ACC112 (cell line): ENCODE measurements at regions not wholly inside any gene's neighbourhood (a gene's known extent, or its start where the extent isn't known, plus 50 kb on each side); places are given as distances from the start of the nearest gene placed in this dataset.
"Not testable (repeated sequence)": the region's sequence is repeated elsewhere in the genome, so short reads cannot be mapped to it uniquely, and the experiment has no call there.

Source experiments
- H2AFZ ChIP-seq: fragments of 200-600 bp; sonication (generic); one replicate; pipeline ENCODE4 v1.6.0; 2017; ENCODE audit warnings: antibody characterized with exemption, low read length; ENCODE audit not compliant: unreplicated experiment
- H3K27ac ChIP-seq: fragments of 200-600 bp; sonication (generic); 2 replicates; pipeline ENCODE4 v1.5.1; 2014; ENCODE audit warnings: low read depth, mild to moderate bottlenecking, antibody characterized with exemption, low read length, moderate library complexity
- H3K27me3 ChIP-seq: fragments of 200-600 bp; sonication (generic); 2 replicates; pipeline ENCODE4 v1.6.1; 2014; ENCODE audit warnings: mild to moderate bottlenecking, antibody characterized with exemption, low read length, moderate library complexity, mixed read lengths; ENCODE audit not compliant: insufficient read depth
- H3K36me3 ChIP-seq: fragments of 200-600 bp; sonication (generic); 2 replicates; pipeline ENCODE4 v1.6.1; 2016; ENCODE audit warnings: mild to moderate bottlenecking, antibody characterized with exemption, low read length, moderate library complexity, mixed read lengths; ENCODE audit not compliant: insufficient read depth
- H3K4me1 ChIP-seq: fragments of 200-600 bp; sonication (generic); one replicate; pipeline ENCODE4 v1.6.1; 2016; ENCODE audit warnings: low read length, mixed read lengths; ENCODE audit not compliant: insufficient read depth, unreplicated experiment, control insufficient read depth
- H3K4me3 ChIP-seq: fragments of 200-600 bp; sonication (generic); 2 replicates; pipeline ENCODE4 v1.5.1; 2014; ENCODE audit warnings: mild to moderate bottlenecking, low read depth, low read length
- H3K79me2 ChIP-seq: fragments of 200-600 bp; sonication (generic); one replicate; pipeline ENCODE4 v1.6.0; 2016; ENCODE audit warnings: low read length; ENCODE audit not compliant: control insufficient read depth, unreplicated experiment, insufficient read depth

DNA sequence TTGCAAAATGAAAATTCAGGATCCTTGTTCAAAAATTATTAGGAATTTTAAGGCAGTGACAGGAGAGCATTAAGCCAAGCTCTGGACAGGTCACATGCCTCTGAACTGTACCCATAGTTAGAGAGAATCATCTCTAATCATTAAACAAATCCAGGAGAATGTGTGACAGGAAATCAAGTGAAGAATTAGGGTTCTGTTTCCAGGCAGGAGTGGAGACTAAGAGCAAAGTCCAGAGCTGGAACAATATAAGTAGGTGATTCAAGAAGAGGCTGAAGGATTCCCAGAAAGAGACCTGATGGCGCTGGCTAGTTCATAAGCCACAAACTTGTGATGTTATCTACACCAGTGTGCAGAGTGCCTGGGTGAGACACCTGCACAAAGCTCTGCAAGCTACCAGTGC lies 104.6 kb upstream of the PRKG2 start:
- no peak overlapping the region for H3K4me3 ChIP-seq
- no peaks in the 10 kb centered on the region for H3K36me3 ChIP-seq
- no peaks in the 10 kb centered on the region for H3K79me2 ChIP-seq
- H3K27me3 ChIP-seq = no peaks in the 10 kb centered on the region
- H2AFZ ChIP-seq = no peak overlapping the region
- peaks cover 9% of the 10 kb centered on the region for H3K4me1 ChIP-seq
- H3K27ac ChIP-seq = no peak overlapping the region

DNA sequence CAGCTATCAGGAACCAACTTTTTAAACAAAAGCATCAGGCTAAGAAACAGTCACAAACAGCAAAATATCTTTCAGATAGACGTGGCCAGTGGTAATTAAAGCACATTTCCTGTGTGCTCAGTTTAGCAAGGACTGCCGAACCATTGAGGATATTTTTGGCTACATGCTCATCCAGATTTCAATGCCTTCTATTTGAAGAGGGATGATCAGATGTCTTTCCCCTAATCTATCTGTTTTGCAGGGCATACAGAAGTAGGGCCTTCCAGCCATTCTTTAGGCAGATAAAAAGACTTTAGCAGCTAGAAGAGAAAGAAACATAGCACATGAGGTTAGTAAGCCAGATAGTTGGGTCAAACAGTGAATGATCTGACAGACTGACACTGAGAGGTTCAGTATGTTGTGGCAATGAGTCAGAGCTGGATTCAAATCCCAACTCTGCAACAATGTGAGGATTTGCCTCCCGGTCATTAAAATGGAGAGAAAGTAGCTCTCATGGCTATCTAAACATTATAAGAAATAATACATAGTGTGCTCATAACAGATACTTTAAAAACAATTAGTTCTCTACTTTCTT lies 100.0 kb upstream of the PRKG2 start:
- Histone ChIP-seq H3K36me3 (no peaks in the 10 kb centered on the region), H3K27ac (peak overlapping the region; percentile 75), H2AFZ (peak overlapping the region; percentile 97), H3K4me3 (peak overlapping the region; percentile 52; the same call in 1 of the 2 replicates), H3K27me3 (no peaks in the 10 kb centered on the region), H3K4me1 (peaks cover 14% of the 10 kb centered on the region), H3K79me2 (no peaks in the 10 kb centered on the region)

DNA sequence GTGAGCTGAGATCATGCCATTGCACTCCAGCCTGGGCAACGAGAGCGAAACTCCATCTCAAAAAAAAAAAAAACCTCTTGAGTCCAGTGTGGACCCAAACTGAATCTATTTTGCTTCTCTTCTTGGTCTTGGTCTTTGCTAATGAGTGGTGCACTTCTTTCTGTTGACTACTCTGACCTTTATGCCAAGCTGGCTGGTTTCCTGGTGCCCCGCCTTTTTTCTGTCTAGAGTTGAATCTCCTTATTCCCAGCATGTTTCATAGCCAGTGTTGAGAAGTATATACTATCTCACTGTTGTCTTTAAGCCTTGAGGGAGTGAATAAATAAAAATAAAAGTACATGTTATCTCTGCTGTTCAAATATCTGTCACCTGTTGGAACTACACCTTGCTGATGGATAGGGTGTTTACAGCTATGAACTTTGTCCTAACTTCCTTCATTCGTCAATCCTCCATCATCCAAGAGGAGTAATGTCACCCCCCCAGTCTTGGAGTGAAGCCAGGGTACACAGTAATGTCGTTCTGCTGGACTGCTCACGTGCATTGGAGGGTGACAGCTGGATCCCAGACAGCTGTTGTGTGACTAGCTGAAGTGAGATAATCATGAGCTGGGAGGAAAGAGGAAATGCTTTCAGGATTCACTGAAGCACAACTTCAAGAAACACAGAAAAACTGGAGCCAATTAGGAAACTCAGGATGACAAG lies 99.3 kb upstream of the PRKG2 start:
- no peaks in the 10 kb centered on the region for H3K79me2 ChIP-seq
- H3K36me3 ChIP-seq = no peaks in the 10 kb centered on the region
- H3K4me3 ChIP-seq = peak overlapping the region; percentile 52; the same call in 1 of the 2 replicates
- peak overlapping the region; percentile 75 for H3K27ac ChIP-seq
- peaks cover 14% of the 10 kb centered on the region for H3K4me1 ChIP-seq
- H3K27me3 ChIP-seq = no peaks in the 10 kb centered on the region
- H2AFZ ChIP-seq = peak overlapping the region; percentile 97

DNA sequence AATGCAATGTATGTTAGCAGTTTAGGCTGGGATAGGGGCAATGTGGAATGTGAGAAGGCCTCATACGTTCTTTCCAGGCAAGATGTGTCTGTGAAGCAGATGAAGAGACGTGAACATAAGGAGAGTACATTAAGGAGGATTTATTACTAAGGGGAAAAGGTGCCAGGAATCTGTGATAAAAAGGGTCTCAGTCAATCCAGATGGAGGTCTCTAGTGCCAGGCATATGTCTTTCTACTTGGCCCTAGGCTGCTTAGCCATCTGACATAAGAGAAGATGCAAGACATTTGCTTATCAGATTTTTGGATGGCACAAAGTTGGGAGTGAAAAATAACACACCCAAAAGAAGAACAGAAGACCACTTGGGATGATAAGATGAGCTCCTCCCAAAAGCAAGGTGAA lies 93.0 kb upstream of the PRKG2 start:
- no peaks in the 10 kb centered on the region for H3K4me1 ChIP-seq
- no peaks in the 10 kb centered on the region for H3K36me3 ChIP-seq
- no peaks in the 10 kb centered on the region for H3K79me2 ChIP-seq
- no peak overlapping the region for H3K27ac ChIP-seq
- no peak overlapping the region for H2AFZ ChIP-seq
- H3K4me3 ChIP-seq = no peak overlapping the region
- H3K27me3 ChIP-seq = no peaks in the 10 kb centered on the region

DNA sequence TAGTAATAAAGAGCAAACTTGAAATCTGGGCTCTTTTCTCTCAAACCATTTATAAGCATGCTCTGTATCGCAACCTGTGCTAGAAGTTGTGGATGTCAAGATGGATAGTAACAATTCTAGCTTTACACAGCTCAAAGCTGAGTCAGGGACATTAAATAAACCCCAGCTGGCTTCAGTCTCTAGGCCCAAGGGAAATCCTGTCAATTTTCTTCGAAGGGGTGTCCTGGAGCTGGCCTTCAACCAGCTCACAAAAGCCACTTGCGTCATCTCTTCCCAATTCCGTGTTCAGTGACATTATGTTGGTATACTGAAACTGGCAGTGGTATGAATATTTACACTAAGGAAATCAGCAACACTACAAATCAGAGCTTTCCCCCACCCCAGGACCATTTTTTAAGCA lies 89.8 kb upstream of the PRKG2 start:
- H3K79me2 ChIP-seq = no peaks in the 10 kb centered on the region
- no peak overlapping the region for H3K27ac ChIP-seq
- no peaks in the 10 kb centered on the region for H3K4me1 ChIP-seq
- no peaks in the 10 kb centered on the region for H3K36me3 ChIP-seq
- H3K4me3 ChIP-seq = no peak overlapping the region
- H2AFZ ChIP-seq = no peak overlapping the region
- peaks cover 2% of the 10 kb centered on the region; the same call in 1 of the 2 replicates for H3K27me3 ChIP-seq

DNA sequence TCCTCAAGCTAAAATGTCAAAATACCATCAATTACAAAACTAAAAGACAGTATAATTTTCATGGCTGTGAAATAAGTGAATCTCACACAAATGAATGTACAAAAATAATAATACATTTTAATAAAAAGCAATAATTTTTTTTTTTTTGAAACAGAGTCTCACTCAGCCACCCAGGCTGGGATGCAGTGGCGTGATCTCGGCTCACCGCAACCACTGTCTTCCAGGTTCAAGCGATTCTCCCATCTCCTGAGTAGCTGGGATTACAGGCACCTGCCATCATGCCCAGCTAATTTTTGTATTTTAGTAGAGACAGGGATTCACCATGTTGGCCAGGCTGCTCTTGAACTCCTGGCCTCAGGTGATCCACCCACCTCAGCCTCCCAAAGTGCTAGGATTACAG lies 85.3 kb upstream of the PRKG2 start:
- not testable (repeated sequence) for H3K27ac ChIP-seq, H2AFZ ChIP-seq, H3K4me1 ChIP-seq, H3K27me3 ChIP-seq, H3K79me2 ChIP-seq, H3K36me3 ChIP-seq, H3K4me3 ChIP-seq

DNA sequence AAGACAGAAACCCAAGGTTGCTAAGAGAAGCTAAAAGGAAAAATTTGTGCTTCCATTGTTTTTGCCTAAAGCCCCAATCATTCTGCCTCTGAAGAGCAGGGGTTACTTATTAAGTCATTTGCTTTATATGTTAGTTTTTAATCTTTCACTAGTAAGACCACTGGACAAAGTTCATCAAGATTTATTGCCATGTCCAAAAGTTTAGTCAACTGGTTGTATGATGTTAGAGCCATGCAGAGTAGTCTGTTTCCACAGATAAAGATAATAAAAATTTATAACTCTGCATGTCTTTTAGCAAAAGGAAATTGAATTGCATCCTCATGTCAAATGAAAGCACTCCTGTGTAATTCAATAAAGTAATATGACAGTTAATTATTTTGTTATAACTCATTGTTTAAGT lies 75.8 kb upstream of the PRKG2 start:
- H3K4me1 ChIP-seq = no peaks in the 10 kb centered on the region
- H3K27ac ChIP-seq = no peak overlapping the region
- no peaks in the 10 kb centered on the region for H3K36me3 ChIP-seq
- H2AFZ ChIP-seq = no peak overlapping the region
- no peaks in the 10 kb centered on the region for H3K27me3 ChIP-seq
- H3K4me3 ChIP-seq = no peak overlapping the region
- no peaks in the 10 kb centered on the region for H3K79me2 ChIP-seq

DNA sequence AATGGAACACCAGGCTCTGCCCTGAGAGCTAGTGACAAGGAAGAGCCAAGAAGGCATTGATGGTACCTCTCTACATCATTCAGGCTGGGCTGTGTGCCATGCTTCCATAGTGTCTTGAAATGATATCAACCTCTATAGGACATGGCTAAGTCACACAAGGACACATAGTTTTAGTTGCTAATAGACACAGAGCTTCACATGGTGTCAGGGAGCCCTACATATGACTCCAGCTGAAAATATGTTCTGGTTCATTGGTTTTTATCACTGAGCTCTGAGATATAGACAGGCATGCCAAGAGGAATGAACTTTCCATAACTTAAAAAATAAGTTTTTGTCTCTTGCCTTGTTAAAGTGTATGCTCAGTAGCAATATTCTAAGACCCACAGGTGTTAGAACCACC lies 72.1 kb upstream of the PRKG2 start:
- Histone ChIP-seq H3K4me1 (no peaks in the 10 kb centered on the region), H3K27ac (no peak overlapping the region), H3K79me2 (no peaks in the 10 kb centered on the region), H2AFZ (no peak overlapping the region), H3K4me3 (no peak overlapping the region), H3K36me3 (no peaks in the 10 kb centered on the region), H3K27me3 (no peaks in the 10 kb centered on the region)

DNA sequence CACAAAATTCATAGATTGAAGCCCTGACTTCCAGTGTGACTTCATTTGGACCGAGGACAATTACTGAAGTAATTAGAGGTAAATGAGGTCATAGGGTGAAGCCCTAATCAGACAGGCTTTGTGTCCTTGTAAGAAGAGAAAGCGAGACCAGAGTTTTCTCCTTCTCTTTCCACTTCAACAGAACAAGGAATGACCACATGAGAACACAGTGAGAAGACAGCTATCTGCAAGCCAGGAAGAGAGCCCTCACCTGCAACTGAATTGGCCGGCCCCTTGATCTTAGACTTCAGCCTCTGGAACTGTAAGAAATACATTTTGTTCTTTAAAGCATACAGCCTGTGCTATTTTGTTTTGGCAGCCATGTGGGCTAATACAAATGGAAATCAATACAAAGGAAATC lies 67.1 kb upstream of the PRKG2 start:
- H3K36me3 ChIP-seq = no peaks in the 10 kb centered on the region
- H2AFZ ChIP-seq = no peak overlapping the region
- H3K4me3 ChIP-seq = no peak overlapping the region
- no peaks in the 10 kb centered on the region for H3K4me1 ChIP-seq
- H3K79me2 ChIP-seq = no peaks in the 10 kb centered on the region
- H3K27me3 ChIP-seq = no peaks in the 10 kb centered on the region
- no peak overlapping the region for H3K27ac ChIP-seq

DNA sequence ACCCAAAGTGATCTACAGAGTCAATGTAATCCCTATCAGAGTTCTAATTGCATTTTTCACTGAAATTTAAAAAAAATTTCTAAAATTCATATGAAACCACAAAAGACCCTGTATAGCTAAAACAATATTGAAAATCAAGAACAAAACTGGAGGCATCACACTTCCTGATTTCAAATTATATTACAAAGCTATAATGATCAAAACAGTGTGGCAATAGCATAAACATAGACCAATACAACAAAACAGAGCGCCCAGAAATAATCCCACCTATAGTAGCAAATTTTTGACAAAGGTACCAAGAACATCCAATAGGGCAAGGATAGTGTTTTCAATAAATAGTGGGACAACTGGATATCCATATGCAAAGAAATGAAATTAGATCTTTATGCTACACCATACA lies 59.4 kb upstream of the PRKG2 start:
- no peaks in the 10 kb centered on the region for H3K27me3 ChIP-seq
- no peaks in the 10 kb centered on the region for H3K36me3 ChIP-seq
- H3K27ac ChIP-seq = no peak overlapping the region
- H3K79me2 ChIP-seq = no peaks in the 10 kb centered on the region
- no peak overlapping the region for H3K4me3 ChIP-seq
- no peak overlapping the region for H2AFZ ChIP-seq
- no peaks in the 10 kb centered on the region for H3K4me1 ChIP-seq

DNA sequence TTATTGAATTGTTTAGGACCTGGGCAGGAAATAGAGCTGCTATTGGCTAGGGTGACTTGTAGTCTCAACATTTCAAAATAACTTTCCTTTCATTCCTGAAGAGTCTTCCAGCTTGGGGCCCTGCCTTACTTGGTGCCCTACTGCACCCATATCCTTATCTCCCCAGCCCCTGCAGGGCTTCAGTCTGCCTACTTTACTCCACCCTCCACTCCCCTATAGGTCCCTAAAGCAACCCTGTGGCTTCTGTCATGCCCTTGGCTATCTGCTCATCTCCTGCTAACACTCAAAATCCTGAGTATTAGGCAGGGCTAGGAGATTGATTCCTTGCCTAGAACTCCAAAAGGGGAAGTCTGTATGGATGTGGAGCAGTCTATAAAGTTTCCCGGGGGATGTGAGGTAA lies 57.6 kb upstream of the PRKG2 start:
- no peak overlapping the region for H3K4me3 ChIP-seq
- no peak overlapping the region for H2AFZ ChIP-seq
- H3K27me3 ChIP-seq = no peaks in the 10 kb centered on the region
- no peaks in the 10 kb centered on the region for H3K36me3 ChIP-seq
- H3K27ac ChIP-seq = no peak overlapping the region
- no peaks in the 10 kb centered on the region for H3K4me1 ChIP-seq
- H3K79me2 ChIP-seq = no peaks in the 10 kb centered on the region
